PC-9 (cell line): ENCODE measurements at regions not wholly inside any gene's neighbourhood (a gene's known extent, or its start where the extent isn't known, plus 50 kb on each side); places are given as distances from the start of the nearest gene placed in this dataset.

Experiments
- CTCF ChIP-seq: fragments of 200-600 bp; sonication (generic); conservative IDR thresholded peaks from 2 replicates; pipeline ENCODE4 v1.6.1; 2017; ENCODE audit warnings: mixed run types, antibody characterized with exemption, mild to moderate bottlenecking, moderate library complexity
- EZH2 ChIP-seq: fragments of 200-600 bp; sonication (generic); IDR thresholded peaks from 2 replicates; pipeline ENCODE4 v1.8.0; 2017; ENCODE audit warnings: antibody characterized with exemption, low read depth

GRCh38 chr1:217342105-217342504 is 288.8 kb downstream of the GPATCH2 start:
- TF ChIP-seq CTCF (no peak), EZH2 (no peak)
